ENCODE measurements at regions not wholly inside any gene's neighbourhood (a gene's known extent, or its start where the extent isn't known, plus 50 kb on each side); places are given as distances from the start of the nearest gene placed in this dataset.

DNA sequence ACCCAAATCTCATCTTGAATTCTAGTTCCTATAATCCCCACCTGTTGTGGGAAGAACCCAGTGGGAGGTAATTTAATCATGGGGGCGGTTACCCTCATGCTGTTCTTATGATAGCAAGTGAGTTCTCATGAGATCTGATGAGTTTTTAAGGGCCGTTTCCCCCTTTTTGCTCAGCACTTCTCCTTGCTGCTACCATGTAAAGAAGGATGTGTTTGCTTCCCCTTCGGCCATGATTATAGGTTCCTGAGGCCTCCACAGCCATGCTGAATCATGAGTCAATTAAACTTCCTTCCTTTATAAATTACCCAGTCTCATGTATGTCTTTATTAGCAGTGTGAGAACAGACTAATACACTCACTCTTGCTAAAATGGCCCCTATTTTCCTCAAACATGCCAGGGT is 374.7 kb downstream of the TUSC7 start:
- H3K79me2 ChIP-seq (ENCODE audit: control insufficient read depth in 1 of 2, insufficient read depth in 2 of 2, low read length in 2 of 2) = no peaks in the 10 kb centered on the region
- no peak overlapping the region for H2AK5ac ChIP-seq (ENCODE audit: low read depth, low read length)
- H4K8ac ChIP-seq (ENCODE audit: extremely low read depth, insufficient read depth, low read length) = no peak overlapping the region
- FAIRE-seq (no peak), DNase-seq (ENCODE audit: low read depth in 1 of 2, low spot score in 2 of 2) (no peak)
- H2BK120ac ChIP-seq (replicated peaks; ENCODE audit: low read depth, low read length) = no peak overlapping the region
- no peak overlapping the region for H3K27ac ChIP-seq (ENCODE audit: low read depth, low read length)
- H4K5ac ChIP-seq (ENCODE audit: insufficient read length, low read depth, low read length) = no peak overlapping the region
- H3K4me2 ChIP-seq (ENCODE audit: insufficient read depth in 1 of 2, low read depth in 2 of 2, low read length in 2 of 2) = no peak overlapping the region
- H2BK20ac ChIP-seq (ENCODE audit: low read length) = no peak overlapping the region
- H3K4ac ChIP-seq (replicated peaks; ENCODE audit: insufficient read length, low read depth, low read length) = no peak overlapping the region
- H3K14ac ChIP-seq (ENCODE audit: insufficient read length) = no peak overlapping the region
- H3K36me3 ChIP-seq (ENCODE audit: control insufficient read depth in 2 of 4, insufficient read depth in 4 of 4, low read length in 3 of 4) = no peaks in the 10 kb centered on the region
- WGBS, 2 experiments (ENCODE audit: extremely low coverage in 1 of 2, insufficient coverage in 1 of 2, insufficient read length in 1 of 2, insufficient replicate concordance in 2 of 2, low coverage in 1 of 2, low lambda C conversion rate in 2 of 2, missing lambda C conversion rate in 1 of 2) = 86% methylated on average over 3 of the region's 3 CpGs; no CpG with 5 or more reads in 1 of the 2 experiments
- H2BK5ac ChIP-seq (ENCODE audit: low read depth, low read length) = no peak overlapping the region
- POLR2A ChIA-PET (ENCODE audit: partially characterized antibody) = no interaction called here
- no peak overlapping the region for H3K9ac ChIP-seq (replicated peaks in 1 of 4; ENCODE audit: extremely low read depth in 1 of 4, low read depth in 3 of 4, low read length in 3 of 4)
- no peaks in the 10 kb centered on the region for H3K27me3 ChIP-seq (replicated peaks in 1 of 4; ENCODE audit: control insufficient read depth in 3 of 4, extremely low read depth in 1 of 4, insufficient read depth in 3 of 4, low read length in 3 of 4)
- no peak overlapping the region for H2BK12ac ChIP-seq (ENCODE audit: low read depth, low read length)
- H3K56ac ChIP-seq (replicated peaks; ENCODE audit: insufficient read length, low read depth, low read length) = no peak overlapping the region
- no peaks in the 10 kb centered on the region for H3K9me3 ChIP-seq (ENCODE audit: insufficient read depth in 2 of 2, low read depth in 1 of 2, low read length in 1 of 2)
- H2AFZ ChIP-seq (ENCODE audit: low read length) = no peak overlapping the region
- peaks cover 5 to 11% (median 7%) of the 10 kb centered on the region in 4 experiments; a peak in 5 of 7 replicates for H3K4me1 ChIP-seq (replicated peaks in 1 of 4; ENCODE audit: control insufficient read depth in 3 of 4, insufficient read depth in 4 of 4, low read length in 3 of 4)
- no peak overlapping the region for H4K91ac ChIP-seq (replicated peaks; ENCODE audit: insufficient read length, low read length)
- CTCF ChIA-PET (ENCODE audit: partially characterized antibody) = no interaction called here
- H2BK15ac ChIP-seq (ENCODE audit: low read length) = no peak overlapping the region
- H4K20me1 ChIP-seq (replicated peaks in 1 of 2; ENCODE audit: control insufficient read depth in 1 of 2, insufficient read depth in 2 of 2, low read length in 2 of 2) = no peaks in the 10 kb centered on the region
- no peak overlapping the region for H3K23ac ChIP-seq (ENCODE audit: insufficient read length)
- TF ChIP-seq SRF (IDR thresholded peaks at IDR 0.05; ENCODE audit: low read depth, low read length) (no peak), TCF12 (IDR thresholded peaks at IDR 0.05; ENCODE audit: low read depth, low read length) (no peak), JUN (IDR thresholded peaks at IDR 0.05; ENCODE audit: low read depth, low read length) (no peak), POU5F1 (IDR thresholded peaks at IDR 0.05; ENCODE audit: low read depth, low read length) (no peak), GTF2F1 (IDR thresholded peaks at IDR 0.05; ENCODE audit: borderline replicate concordance, low read depth, low read length) (no peak)
- H3K23me2 ChIP-seq (ENCODE audit: low read depth, low read length) = no peaks in the 10 kb centered on the region
- no peak overlapping the region for H3K4me3 ChIP-seq (ENCODE audit: extremely low read depth in 1 of 4, insufficient read depth in 2 of 4, low read depth in 3 of 4, low read length in 4 of 4)
- no peaks in the 10 kb centered on the region for H3K79me1 ChIP-seq (ENCODE audit: low read depth, low read length)
- no peak overlapping the region for H3K18ac ChIP-seq (ENCODE audit: extremely low read depth, low read length)
